ENCODE measurements at regions not wholly inside any gene's neighbourhood (a gene's known extent, or its start where the extent isn't known, plus 50 kb on each side); places are given as distances from the start of the nearest gene placed in this dataset.
A peak's percentile ranks its signal among the peaks of the same experiment; 100 is the strongest.

DNA sequence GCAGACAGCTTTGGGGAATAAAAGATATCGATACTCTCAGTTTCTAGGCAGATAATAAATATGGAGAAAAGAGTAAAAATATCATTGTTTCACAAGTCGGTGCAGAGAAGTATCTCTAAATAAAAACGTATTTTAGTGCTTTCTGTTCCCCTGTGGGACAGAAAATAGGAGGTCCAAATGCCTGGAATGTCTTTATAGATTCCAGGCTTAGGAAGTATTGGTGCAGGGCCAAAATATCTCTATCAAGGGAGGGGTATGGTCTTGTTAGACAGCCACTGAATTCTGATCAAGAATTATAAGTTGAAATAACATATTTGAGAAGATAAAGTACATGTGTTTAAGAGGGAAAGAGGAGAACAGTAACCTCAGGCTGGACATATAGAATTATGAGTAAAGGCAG is 596.4 kb downstream of the PCDH18 start:
- no peak overlapping the region for H3K4me3 ChIP-seq (ENCODE audit: low read depth, low read length)
- no peak overlapping the region for H3K27ac ChIP-seq (ENCODE audit: low read depth, low read length)
- H2AFZ ChIP-seq (ENCODE audit: low read length, unreplicated experiment): peak overlapping the region; percentile 39
- no peaks in the 10 kb centered on the region for H3K79me2 ChIP-seq (ENCODE audit: control insufficient read depth, insufficient read depth, low read length, unreplicated experiment)
- H3K36me3 ChIP-seq (ENCODE audit: insufficient read depth, low read length): no peaks in the 10 kb centered on the region
- no peaks in the 10 kb centered on the region for H3K27me3 ChIP-seq (ENCODE audit: insufficient read depth, low read length)
- peaks cover 10% of the 10 kb centered on the region for H3K4me1 ChIP-seq (ENCODE audit: control insufficient read depth, insufficient read depth, low read length, unreplicated experiment)

DNA sequence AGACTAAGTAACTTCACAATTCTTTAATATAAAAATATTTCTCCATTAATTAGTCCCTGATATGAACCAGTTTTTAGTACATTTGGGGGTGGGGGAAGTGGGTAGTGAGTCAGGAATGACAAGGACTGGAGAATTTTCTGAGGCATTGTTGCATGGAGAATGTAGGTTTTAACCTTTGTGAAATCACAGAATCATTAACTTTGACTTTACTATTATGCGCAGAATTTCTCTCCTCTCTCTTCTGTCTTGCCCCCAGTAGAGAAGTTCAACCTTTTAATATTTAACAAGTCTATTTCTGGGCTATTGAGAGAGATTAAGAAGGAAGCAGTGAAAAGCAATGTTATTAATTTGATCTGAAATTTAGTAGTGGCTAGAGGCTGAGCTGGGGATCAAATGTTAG is 597.0 kb downstream of the PCDH18 start:
- no peaks in the 10 kb centered on the region for H3K27me3 ChIP-seq (ENCODE audit: insufficient read depth, low read length)
- H3K4me1 ChIP-seq (ENCODE audit: control insufficient read depth, insufficient read depth, low read length, unreplicated experiment): peaks cover 10% of the 10 kb centered on the region
- H3K79me2 ChIP-seq (ENCODE audit: control insufficient read depth, insufficient read depth, low read length, unreplicated experiment): no peaks in the 10 kb centered on the region
- no peak overlapping the region for H3K4me3 ChIP-seq (ENCODE audit: low read depth, low read length)
- no peak overlapping the region for H2AFZ ChIP-seq (ENCODE audit: low read length, unreplicated experiment)
- no peaks in the 10 kb centered on the region for H3K36me3 ChIP-seq (ENCODE audit: insufficient read depth, low read length)
- H3K27ac ChIP-seq (ENCODE audit: low read depth, low read length): no peak overlapping the region

DNA sequence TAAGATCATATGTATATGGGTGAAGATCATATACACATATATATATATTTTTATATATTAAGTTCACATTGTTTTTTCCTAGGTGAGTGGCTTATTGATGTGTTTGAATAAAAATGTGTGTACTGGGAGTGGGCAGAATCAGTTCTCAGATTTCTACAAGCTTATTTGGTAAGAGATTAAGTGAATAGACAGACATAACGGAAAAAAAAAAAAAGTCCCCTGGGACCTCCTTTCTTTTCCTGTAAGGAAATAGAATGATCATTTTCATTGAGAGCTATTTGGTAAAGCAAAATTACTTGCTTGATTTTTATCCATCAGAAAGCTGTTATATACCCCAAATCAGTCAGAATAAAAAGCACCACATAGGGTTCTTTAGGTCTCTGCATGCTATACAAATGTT is 597.7 kb downstream of the PCDH18 start:
- no peaks in the 10 kb centered on the region for H3K36me3 ChIP-seq (ENCODE audit: insufficient read depth, low read length)
- peaks cover 10% of the 10 kb centered on the region for H3K4me1 ChIP-seq (ENCODE audit: control insufficient read depth, insufficient read depth, low read length, unreplicated experiment)
- H3K4me3 ChIP-seq (ENCODE audit: low read depth, low read length): no peak overlapping the region
- no peaks in the 10 kb centered on the region for H3K79me2 ChIP-seq (ENCODE audit: control insufficient read depth, insufficient read depth, low read length, unreplicated experiment)
- H3K27ac ChIP-seq (ENCODE audit: low read depth, low read length): no peak overlapping the region
- H2AFZ ChIP-seq (ENCODE audit: low read length, unreplicated experiment): no peak overlapping the region
- no peaks in the 10 kb centered on the region for H3K27me3 ChIP-seq (ENCODE audit: insufficient read depth, low read length)

DNA sequence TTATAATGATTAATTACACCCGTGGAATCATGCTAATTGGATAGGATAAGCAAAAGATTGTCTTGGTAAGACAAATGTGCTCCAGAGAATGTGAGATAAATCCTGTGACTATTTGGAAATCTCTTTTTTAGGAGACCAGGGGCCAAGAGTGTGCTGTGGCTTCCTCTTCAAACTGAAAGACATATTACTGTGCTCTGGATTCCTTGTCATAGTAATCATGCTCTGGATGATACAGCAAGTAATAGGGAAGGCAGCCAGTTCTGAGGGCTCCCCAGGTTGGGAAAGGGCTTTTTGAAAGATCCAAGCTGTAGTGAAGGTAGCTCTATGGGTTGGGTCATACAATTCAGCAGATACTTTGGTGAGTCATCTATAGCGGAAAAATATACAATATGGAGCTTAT is 600.5 kb downstream of the PCDH18 start:
- Histone ChIP-seq H3K27ac (ENCODE audit: low read depth, low read length) (no peak overlapping the region), H3K79me2 (ENCODE audit: control insufficient read depth, insufficient read depth, low read length, unreplicated experiment) (no peaks in the 10 kb centered on the region), H3K4me3 (ENCODE audit: low read depth, low read length) (no peak overlapping the region), H2AFZ (ENCODE audit: low read length, unreplicated experiment) (no peak overlapping the region), H3K27me3 (ENCODE audit: insufficient read depth, low read length) (no peaks in the 10 kb centered on the region), H3K36me3 (ENCODE audit: insufficient read depth, low read length) (no peaks in the 10 kb centered on the region), H3K4me1 (ENCODE audit: control insufficient read depth, insufficient read depth, low read length, unreplicated experiment) (peaks cover 13% of the 10 kb centered on the region)

DNA sequence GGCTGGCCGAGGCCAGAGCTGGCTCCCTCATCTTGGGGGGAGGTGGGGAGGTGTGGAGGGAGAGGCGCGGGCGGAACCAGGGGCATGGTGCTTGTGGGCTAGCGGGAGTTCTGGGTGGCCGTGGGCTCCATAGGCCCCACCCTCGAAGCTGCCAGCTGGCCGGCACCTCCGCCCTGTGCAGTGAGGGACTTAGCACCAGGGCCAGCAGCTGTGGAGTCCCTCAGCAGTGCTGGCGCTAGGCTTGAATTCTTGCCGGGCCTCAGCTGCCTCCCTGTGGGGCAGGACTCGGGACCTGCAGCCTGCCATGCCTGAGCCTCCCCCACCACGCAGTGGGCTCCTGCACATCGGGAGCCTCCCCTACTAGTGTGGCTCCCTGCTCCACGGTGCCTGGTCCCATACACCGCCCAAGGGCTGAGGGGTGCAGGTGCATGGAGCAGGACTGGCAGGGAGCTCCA is 603.3 kb downstream of the PCDH18 start:
- Histone ChIP-seq H3K4me1 (ENCODE audit: control insufficient read depth, insufficient read depth, low read length, unreplicated experiment) (peaks cover 3% of the 10 kb centered on the region), H3K79me2 (ENCODE audit: control insufficient read depth, insufficient read depth, low read length, unreplicated experiment) (no peaks in the 10 kb centered on the region), H2AFZ (ENCODE audit: low read length, unreplicated experiment) (no peak overlapping the region), H3K27me3 (ENCODE audit: insufficient read depth, low read length) (no peaks in the 10 kb centered on the region), H3K27ac (ENCODE audit: low read depth, low read length) (no peak overlapping the region), H3K36me3 (ENCODE audit: insufficient read depth, low read length) (no peaks in the 10 kb centered on the region), H3K4me3 (ENCODE audit: low read depth, low read length) (no peak overlapping the region)

DNA sequence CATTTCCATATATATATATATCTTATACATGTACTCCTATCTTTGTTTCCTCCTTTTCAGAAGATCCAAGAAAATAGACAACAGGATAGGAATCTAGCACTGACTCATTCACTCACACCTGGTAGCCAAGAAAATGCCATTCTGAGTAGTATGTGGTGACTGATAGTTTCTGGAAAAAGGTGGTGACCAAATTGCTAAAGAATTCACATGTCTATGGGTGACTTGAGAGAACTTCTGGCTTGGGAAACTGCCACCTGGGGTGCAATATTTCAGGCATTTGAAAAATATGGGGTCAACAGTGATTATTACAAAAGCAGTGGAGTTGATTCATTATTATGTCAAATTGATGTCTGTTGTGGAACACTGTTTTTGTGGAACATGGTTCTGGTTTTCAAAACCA is 605.1 kb downstream of the PCDH18 start:
- Histone ChIP-seq H2AFZ (ENCODE audit: low read length, unreplicated experiment) (no peak overlapping the region), H3K4me3 (ENCODE audit: low read depth, low read length) (no peak overlapping the region), H3K27me3 (ENCODE audit: insufficient read depth, low read length) (no peaks in the 10 kb centered on the region), H3K27ac (ENCODE audit: low read depth, low read length) (no peak overlapping the region), H3K79me2 (ENCODE audit: control insufficient read depth, insufficient read depth, low read length, unreplicated experiment) (no peaks in the 10 kb centered on the region), H3K4me1 (ENCODE audit: control insufficient read depth, insufficient read depth, low read length, unreplicated experiment) (peaks cover 3% of the 10 kb centered on the region), H3K36me3 (ENCODE audit: insufficient read depth, low read length) (no peaks in the 10 kb centered on the region)

DNA sequence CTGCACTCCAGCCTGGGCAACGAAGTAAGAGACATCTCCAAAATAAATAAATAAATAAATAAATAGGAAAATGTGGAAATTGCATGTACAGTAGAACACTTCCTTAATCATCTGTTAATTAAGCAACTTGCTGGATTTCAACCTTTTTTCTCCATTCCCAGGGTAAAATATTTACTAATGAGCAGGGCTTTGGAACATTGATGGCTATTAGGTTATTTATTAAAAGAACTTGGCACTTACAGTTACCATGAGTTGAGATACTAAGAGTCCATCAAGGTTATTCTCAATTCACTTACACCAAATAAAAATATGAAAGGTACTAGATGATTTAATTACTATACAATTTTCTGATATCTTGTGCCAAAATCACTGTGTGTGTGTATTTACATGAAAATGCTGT is 607.1 kb downstream of the PCDH18 start:
- no peak overlapping the region for H3K27ac ChIP-seq (ENCODE audit: low read depth, low read length)
- no peaks in the 10 kb centered on the region for H3K79me2 ChIP-seq (ENCODE audit: control insufficient read depth, insufficient read depth, low read length, unreplicated experiment)
- H3K4me3 ChIP-seq (ENCODE audit: low read depth, low read length): no peak overlapping the region
- H3K4me1 ChIP-seq (ENCODE audit: control insufficient read depth, insufficient read depth, low read length, unreplicated experiment): peaks cover 3% of the 10 kb centered on the region
- no peaks in the 10 kb centered on the region for H3K27me3 ChIP-seq (ENCODE audit: insufficient read depth, low read length)
- H3K36me3 ChIP-seq (ENCODE audit: insufficient read depth, low read length): no peaks in the 10 kb centered on the region
- H2AFZ ChIP-seq (ENCODE audit: low read length, unreplicated experiment): no peak overlapping the region

DNA sequence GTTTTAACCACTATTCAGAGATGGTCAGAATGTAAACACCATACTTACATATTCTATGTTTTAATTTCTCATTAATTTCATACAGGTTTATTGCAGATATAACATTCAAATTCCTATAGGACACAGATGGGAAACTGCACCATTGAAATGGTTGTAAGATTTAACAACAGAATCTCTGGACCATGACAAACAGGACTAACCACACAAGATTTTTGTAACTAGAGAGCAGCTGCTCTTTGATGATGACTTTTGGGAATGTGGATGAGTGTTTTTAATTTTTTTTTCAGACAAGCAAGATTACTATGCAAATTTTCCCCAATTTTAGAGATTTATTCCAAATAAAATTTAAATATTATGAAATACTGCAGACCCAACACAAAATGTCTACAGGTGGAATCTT is 610.2 kb downstream of the PCDH18 start:
- H3K4me3 ChIP-seq (ENCODE audit: low read depth, low read length): no peak overlapping the region
- H3K36me3 ChIP-seq (ENCODE audit: insufficient read depth, low read length): no peaks in the 10 kb centered on the region
- H3K4me1 ChIP-seq (ENCODE audit: control insufficient read depth, insufficient read depth, low read length, unreplicated experiment): no peaks in the 10 kb centered on the region
- no peak overlapping the region for H2AFZ ChIP-seq (ENCODE audit: low read length, unreplicated experiment)
- H3K27ac ChIP-seq (ENCODE audit: low read depth, low read length): no peak overlapping the region
- H3K79me2 ChIP-seq (ENCODE audit: control insufficient read depth, insufficient read depth, low read length, unreplicated experiment): no peaks in the 10 kb centered on the region
- H3K27me3 ChIP-seq (ENCODE audit: insufficient read depth, low read length): no peaks in the 10 kb centered on the region

DNA sequence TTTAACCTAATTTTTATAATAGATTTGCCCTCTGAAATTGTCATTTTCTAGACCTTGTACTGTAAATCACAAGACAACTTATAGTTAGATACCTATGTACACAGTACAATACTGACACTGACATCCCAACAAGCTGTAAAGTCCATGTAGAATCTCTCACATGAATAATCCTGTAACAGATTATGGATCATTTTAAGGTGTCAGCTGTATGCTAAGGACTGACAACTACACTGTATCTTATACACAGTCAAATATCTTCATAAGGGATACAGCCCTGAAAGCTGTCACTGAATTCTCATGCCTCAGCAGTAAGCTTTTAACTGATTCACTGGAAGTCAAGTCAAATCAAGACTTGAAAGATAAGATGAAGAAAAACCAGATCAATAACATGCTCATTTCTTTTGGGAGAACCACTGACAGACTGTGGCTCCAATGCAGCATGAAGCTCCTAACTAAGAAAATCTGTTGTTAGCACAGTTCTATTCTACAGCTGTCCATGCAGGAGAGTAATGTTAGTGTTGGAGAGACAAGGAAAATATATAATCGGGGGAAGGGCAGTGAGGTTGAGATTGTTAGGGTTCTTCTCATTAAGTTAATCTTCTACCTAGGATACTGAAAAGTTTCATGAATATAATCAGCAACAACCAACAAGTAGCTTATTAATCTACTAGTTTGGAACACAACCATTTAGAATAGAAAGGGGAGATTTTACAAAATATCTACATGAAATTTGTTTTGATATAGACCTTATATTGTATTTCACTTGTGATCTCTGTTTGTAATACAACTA is 612.0 kb downstream of the PCDH18 start:
- Histone ChIP-seq H3K79me2 (ENCODE audit: control insufficient read depth, insufficient read depth, low read length, unreplicated experiment) (no peaks in the 10 kb centered on the region), H3K36me3 (ENCODE audit: insufficient read depth, low read length) (no peaks in the 10 kb centered on the region), H3K4me3 (ENCODE audit: low read depth, low read length) (no peak overlapping the region), H2AFZ (ENCODE audit: low read length, unreplicated experiment) (no peak overlapping the region), H3K27ac (ENCODE audit: low read depth, low read length) (no peak overlapping the region), H3K27me3 (ENCODE audit: insufficient read depth, low read length) (no peaks in the 10 kb centered on the region), H3K4me1 (ENCODE audit: control insufficient read depth, insufficient read depth, low read length, unreplicated experiment) (no peaks in the 10 kb centered on the region)

DNA sequence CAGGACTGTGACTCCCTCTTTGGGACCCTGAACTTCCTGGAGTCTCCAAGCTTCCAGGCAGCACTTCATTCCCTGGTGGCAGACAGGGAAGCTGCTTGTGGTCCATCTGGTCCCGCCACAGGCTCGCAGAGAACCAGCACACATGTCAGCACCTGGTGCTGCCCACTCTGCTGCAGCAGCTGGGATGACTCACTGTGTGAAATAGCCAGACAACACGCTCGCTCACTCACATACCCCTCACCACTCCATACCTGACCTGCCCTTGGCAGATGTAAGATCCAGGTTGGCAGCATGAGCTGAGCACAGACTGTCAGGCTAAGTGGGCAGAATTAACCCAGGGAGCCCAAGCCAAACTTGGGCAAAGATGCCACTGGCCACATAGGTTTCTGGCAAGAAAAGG is 613.5 kb downstream of the PCDH18 start:
- H3K27ac ChIP-seq (ENCODE audit: low read depth, low read length): no peak overlapping the region

DNA sequence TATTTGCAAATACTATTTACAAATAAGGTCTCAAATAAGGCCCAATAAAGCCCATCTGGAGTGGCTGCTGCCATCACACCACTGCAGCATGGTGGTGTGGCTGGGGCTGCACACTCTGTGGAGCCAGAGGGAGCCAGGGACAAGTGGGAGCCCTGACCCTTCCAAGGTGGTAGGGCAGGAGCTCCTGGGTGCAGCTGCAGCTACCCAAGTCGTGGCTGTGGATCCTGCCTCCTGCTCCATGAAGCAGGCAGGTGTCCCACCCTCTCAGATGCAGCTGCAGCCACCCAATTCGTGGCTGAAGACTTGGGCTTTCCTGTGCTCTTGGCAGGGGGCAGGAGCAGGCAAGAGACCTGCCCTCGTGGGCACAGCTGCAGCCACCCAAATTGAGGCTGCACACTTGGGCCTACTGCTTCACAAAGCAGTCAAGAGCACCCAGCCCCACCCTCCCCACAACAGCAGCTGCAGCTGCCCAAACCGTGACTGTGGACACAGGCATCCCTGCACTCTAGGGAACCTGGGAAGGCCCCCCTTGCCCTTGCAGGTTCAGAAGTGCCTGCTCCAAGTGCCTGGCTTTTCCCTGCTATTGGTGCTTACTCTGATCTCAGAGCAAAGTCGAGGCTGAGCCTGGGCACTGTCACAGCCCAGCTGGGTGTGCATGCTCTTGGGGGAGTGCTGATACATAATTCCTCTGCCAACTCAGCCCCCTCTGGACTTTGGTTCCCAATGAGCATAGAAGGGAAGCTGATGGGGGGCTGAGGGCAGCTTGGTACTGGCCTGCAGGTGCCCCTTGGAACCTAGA is 614.8 kb downstream of the PCDH18 start:
- Histone ChIP-seq H2AFZ (ENCODE audit: low read length, unreplicated experiment) (no peak overlapping the region), H3K79me2 (ENCODE audit: control insufficient read depth, insufficient read depth, low read length, unreplicated experiment) (no peaks in the 10 kb centered on the region), H3K27ac (ENCODE audit: low read depth, low read length) (no peak overlapping the region), H3K4me3 (ENCODE audit: low read depth, low read length) (no peak overlapping the region), H3K27me3 (ENCODE audit: insufficient read depth, low read length) (peaks cover 3% of the 10 kb centered on the region; the same call in 1 of the 2 replicates), H3K36me3 (ENCODE audit: insufficient read depth, low read length) (no peaks in the 10 kb centered on the region), H3K4me1 (ENCODE audit: control insufficient read depth, insufficient read depth, low read length, unreplicated experiment) (no peaks in the 10 kb centered on the region)

More for the DNA sequence above, 613.5 kb downstream of the PCDH18 start:
- Histone ChIP-seq H3K4me3 (ENCODE audit: low read depth, low read length) (no peak overlapping the region), H3K36me3 (ENCODE audit: insufficient read depth, low read length) (no peaks in the 10 kb centered on the region), H2AFZ (ENCODE audit: low read length, unreplicated experiment) (no peak overlapping the region), H3K4me1 (ENCODE audit: control insufficient read depth, insufficient read depth, low read length, unreplicated experiment) (no peaks in the 10 kb centered on the region), H3K79me2 (ENCODE audit: control insufficient read depth, insufficient read depth, low read length, unreplicated experiment) (no peaks in the 10 kb centered on the region), H3K27me3 (ENCODE audit: insufficient read depth, low read length) (no peaks in the 10 kb centered on the region)

Measured in ACC112 (cell line).